KMS-11 (cell line): ENCODE measurements at regions not wholly inside any gene's neighbourhood (a gene's known extent, or its start where the extent isn't known, plus 50 kb on each side); places are given as distances from the start of the nearest gene placed in this dataset.

Source experiments
- H2AFZ ChIP-seq: fragments of 200-600 bp; sonication (generic); 2 replicates; pipeline ENCODE4 v1.6.1; 2016; ENCODE audit warnings: antibody characterized with exemption, mixed run types, low read depth
- H3K27ac ChIP-seq: fragments of 200-600 bp; sonication (generic); 2 replicates; pipeline ENCODE4 v1.6.1; 2016; ENCODE audit warnings: mild to moderate bottlenecking, mixed run types
- H3K27me3 ChIP-seq: fragments of 200-600 bp; sonication (generic); 2 replicates; pipeline ENCODE4 v1.6.1; 2017; ENCODE audit warnings: mild to moderate bottlenecking, low read depth, mixed run types, moderate library complexity; ENCODE audit not compliant: insufficient read depth
- H3K36me3 ChIP-seq: fragments of 200-600 bp; sonication (generic); 2 replicates; pipeline ENCODE4 v1.6.1; 2017; ENCODE audit warnings: mild to moderate bottlenecking, mixed run types; ENCODE audit not compliant: insufficient read depth
- H3K4me1 ChIP-seq: fragments of 200-600 bp; sonication (generic); 2 replicates; pipeline ENCODE4 v1.6.1; 2016; ENCODE audit warnings: mild to moderate bottlenecking, low read depth, mixed run types; ENCODE audit not compliant: poor library complexity, severe bottlenecking
- H3K4me2 ChIP-seq: fragments of 200-600 bp; sonication (generic); 2 replicates; pipeline ENCODE4 v1.7.0; 2016; ENCODE audit warnings: mild to moderate bottlenecking, mixed run types
- H3K4me3 ChIP-seq: fragments of 200-600 bp; sonication (generic); IDR thresholded peaks from 2 replicates; pipeline ENCODE4 v1.6.1; 2017; ENCODE audit warnings: low read depth, low read length, mixed read lengths; ENCODE audit not compliant: insufficient read depth
- H3K79me2 ChIP-seq: fragments of 200-600 bp; sonication (generic); 2 replicates; pipeline ENCODE4 v1.6.1; 2016; ENCODE audit warnings: low read depth, mixed run types; ENCODE audit not compliant: insufficient read depth
- H3K9ac ChIP-seq: fragments of 200-600 bp; sonication (generic); 2 replicates; pipeline ENCODE4 v1.6.1; 2016; ENCODE audit warnings: mild to moderate bottlenecking, mixed run types
- H4K20me1 ChIP-seq: fragments of 200-600 bp; sonication (generic); 2 replicates; pipeline ENCODE4 v1.6.1; 2016; ENCODE audit warnings: mild to moderate bottlenecking, mixed run types; ENCODE audit not compliant: insufficient read depth
- TF ChIP-seq, protein P1 (sequence below): fragments of 200-600 bp; sonication (generic); conservative IDR thresholded peaks from 2 replicates; pipeline ENCODE4 v1.6.1; 2017; ENCODE audit warnings: low read depth, mild to moderate bottlenecking, antibody characterized with exemption, low read length, moderate library complexity, mixed read lengths

- Histone ChIP-seq H3K27ac (no peak overlapping the region), H3K27me3 (no peaks in the 10 kb centered on the region), H4K20me1 (no peaks in the 10 kb centered on the region), H3K9ac (no peak overlapping the region), H3K79me2 (no peaks in the 10 kb centered on the region), H3K4me3 (no peak overlapping the region), H2AFZ (no peak overlapping the region), H3K4me2 (no peak overlapping the region), H3K36me3 (no peaks in the 10 kb centered on the region), H3K4me1 (no peaks in the 10 kb centered on the region)
- TF ChIP-seq, protein P1, sequence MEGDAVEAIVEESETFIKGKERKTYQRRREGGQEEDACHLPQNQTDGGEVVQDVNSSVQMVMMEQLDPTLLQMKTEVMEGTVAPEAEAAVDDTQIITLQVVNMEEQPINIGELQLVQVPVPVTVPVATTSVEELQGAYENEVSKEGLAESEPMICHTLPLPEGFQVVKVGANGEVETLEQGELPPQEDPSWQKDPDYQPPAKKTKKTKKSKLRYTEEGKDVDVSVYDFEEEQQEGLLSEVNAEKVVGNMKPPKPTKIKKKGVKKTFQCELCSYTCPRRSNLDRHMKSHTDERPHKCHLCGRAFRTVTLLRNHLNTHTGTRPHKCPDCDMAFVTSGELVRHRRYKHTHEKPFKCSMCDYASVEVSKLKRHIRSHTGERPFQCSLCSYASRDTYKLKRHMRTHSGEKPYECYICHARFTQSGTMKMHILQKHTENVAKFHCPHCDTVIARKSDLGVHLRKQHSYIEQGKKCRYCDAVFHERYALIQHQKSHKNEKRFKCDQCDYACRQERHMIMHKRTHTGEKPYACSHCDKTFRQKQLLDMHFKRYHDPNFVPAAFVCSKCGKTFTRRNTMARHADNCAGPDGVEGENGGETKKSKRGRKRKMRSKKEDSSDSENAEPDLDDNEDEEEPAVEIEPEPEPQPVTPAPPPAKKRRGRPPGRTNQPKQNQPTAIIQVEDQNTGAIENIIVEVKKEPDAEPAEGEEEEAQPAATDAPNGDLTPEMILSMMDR, result no peak
These were observed 281.0 kb upstream of the DAB1 start for GRCh38 chr1:57704811-57705210.

- Histone ChIP-seq H3K27me3 (no peaks in the 10 kb centered on the region), H3K79me2 (no peaks in the 10 kb centered on the region), H3K27ac (no peak overlapping the region), H3K4me2 (no peak overlapping the region), H3K4me1 (no peaks in the 10 kb centered on the region), H3K4me3 (no peak overlapping the region), H3K9ac (no peak overlapping the region), H2AFZ (no peak overlapping the region), H4K20me1 (no peaks in the 10 kb centered on the region), H3K36me3 (no peaks in the 10 kb centered on the region)
- TF ChIP-seq, protein P1, result no peak
These were observed 280.4 kb upstream of the DAB1 start for GRCh38 chr1:57704231-57704630.

- H3K27me3 ChIP-seq, result no peaks in the 10 kb centered on the region
- H3K36me3 ChIP-seq, result no peaks in the 10 kb centered on the region
- no peaks in the 10 kb centered on the region for H4K20me1 ChIP-seq
- H3K9ac ChIP-seq, result no peak overlapping the region
- no peak overlapping the region for H3K4me2 ChIP-seq
- no peaks in the 10 kb centered on the region for H3K79me2 ChIP-seq
- H3K4me3 ChIP-seq, result no peak overlapping the region
- H3K4me1 ChIP-seq, result no peaks in the 10 kb centered on the region
- no peak overlapping the region for H2AFZ ChIP-seq
- H3K27ac ChIP-seq, result no peak overlapping the region
- TF ChIP-seq, protein P1, result no peak
These were observed 273.0 kb upstream of the DAB1 start for GRCh38 chr1:57696904-57697303.

- Histone ChIP-seq H3K36me3 (no peaks in the 10 kb centered on the region), H3K4me2 (no peak overlapping the region), H3K4me1 (no peaks in the 10 kb centered on the region), H3K4me3 (no peak overlapping the region), H2AFZ (no peak overlapping the region), H3K9ac (no peak overlapping the region), H3K27me3 (no peaks in the 10 kb centered on the region), H3K27ac (no peak overlapping the region), H4K20me1 (no peaks in the 10 kb centered on the region), H3K79me2 (no peaks in the 10 kb centered on the region)
- TF ChIP-seq, protein P1, result no peak
These were observed 272.2 kb upstream of the DAB1 start for GRCh38 chr1:57696043-57696442.
